Liver (tissue), 8 donors: ENCODE measurements at regions not wholly inside any gene's neighbourhood (a gene's known extent, or its start where the extent isn't known, plus 50 kb on each side); places are given as distances from the start of the nearest gene placed in this dataset.
"Not testable (repeated sequence)": the region's sequence is repeated elsewhere in the genome, so short reads cannot be mapped to it uniquely, and the experiment has no call there.

Source experiments
- DNase-seq: peaks from one replicate; pipeline ENCODE4 v3.0.0-alpha.2; 2017; ENCODE audit warnings: low spot score
- H3K27ac ChIP-seq, 2 donors: one replicate each; pipeline ENCODE4 v1.7.0; 2013; ENCODE audit warnings: inconsistent platforms in 2 of 2, low read length in 2 of 2, control low read depth in 1 of 2, low read depth in 1 of 2, mild to moderate bottlenecking in 1 of 2
- H3K27me3 ChIP-seq, 4 donors: one replicate each; pipeline versions ENCODE4 v1.6.1 to v1.7.0; 2013; ENCODE audit warnings: low read length in 3 of 4, inconsistent platforms in 1 of 4, mild to moderate bottlenecking in 1 of 4, moderate library complexity in 1 of 4; ENCODE audit not compliant: control insufficient read depth in 4 of 4, insufficient read depth in 4 of 4
- H3K36me3 ChIP-seq, 4 donors: one replicate each; pipeline versions ENCODE4 v1.6.1 to v1.7.0; 2013; ENCODE audit warnings: low read length in 3 of 4, mild to moderate bottlenecking in 3 of 4, low read depth in 1 of 4, moderate library complexity in 1 of 4; ENCODE audit not compliant: control insufficient read depth in 4 of 4, insufficient read depth in 3 of 4
- H3K4me1 ChIP-seq, 4 donors: one replicate each; pipeline versions ENCODE4 v1.6.1 to v1.7.0; 2013; ENCODE audit warnings: low read length in 3 of 4, mild to moderate bottlenecking in 3 of 4, moderate library complexity in 1 of 4; ENCODE audit not compliant: control insufficient read depth in 4 of 4, insufficient read depth in 4 of 4
- H3K4me3 ChIP-seq, 3 donors: one replicate each; pipeline versions ENCODE4 v1.6.1 to v1.7.0; 2013; ENCODE audit warnings: low read length in 3 of 3, control low read depth in 1 of 3, low read depth in 1 of 3, mild to moderate bottlenecking in 1 of 3
- H3K9ac ChIP-seq, 2 donors: one replicate each; pipeline ENCODE4 v1.7.0; 2013; ENCODE audit warnings: low read length in 2 of 2, mild to moderate bottlenecking in 2 of 2, moderate library complexity in 2 of 2, control low read depth in 1 of 2, low read depth in 1 of 2
- H3K9me3 ChIP-seq, 4 donors: one replicate each; pipeline versions ENCODE4 v1.6.1 to v1.7.0; 2013; ENCODE audit warnings: low read length in 3 of 4; ENCODE audit not compliant: control insufficient read depth in 4 of 4
- ATF3 ChIP-seq: IDR thresholded peaks from 2 replicates; pipeline ENCODE4 v1.6.1; 2016; ENCODE audit warnings: antibody characterized with exemption
- CTCF ChIP-seq: fragments of 150-350 bp; IDR thresholded peaks from 2 replicates; pipeline ENCODE4 v1.5.1; 2017; ENCODE audit warnings: improper control_type of control experiment, low read depth, low read length; ENCODE audit not compliant: missing input control
- EGR1 ChIP-seq, 2 donors: IDR thresholded peaks; 2 replicates each; pipeline ENCODE4 v1.6.1; 2016 to 2018; ENCODE audit warnings: antibody characterized with exemption in 2 of 2, low read depth in 2 of 2
- FOXA1 ChIP-seq: IDR thresholded peaks from 2 replicates; pipeline ENCODE4 v1.6.1; 2016; ENCODE audit warnings: antibody characterized with exemption
- FOXA2 ChIP-seq: IDR thresholded peaks from 2 replicates; pipeline ENCODE4 v1.6.1; 2016; ENCODE audit warnings: antibody characterized with exemption
- GABPA ChIP-seq, 2 donors: IDR thresholded peaks in 1 of 2; conservative IDR thresholded peaks in 1 of 2; 2 replicates each; pipeline ENCODE4 v1.6.1; 2016; ENCODE audit warnings: antibody characterized with exemption in 2 of 2, mild to moderate bottlenecking in 1 of 2, moderate library complexity in 1 of 2
- HNF4A ChIP-seq, 2 donors: conservative IDR thresholded peaks; 2 replicates each; pipeline ENCODE4 v1.6.1; 2016; ENCODE audit warnings: antibody characterized with exemption in 2 of 2, mild to moderate bottlenecking in 2 of 2
- HNF4G ChIP-seq: IDR thresholded peaks from 2 replicates; pipeline ENCODE4 v1.6.1; 2016; ENCODE audit warnings: antibody characterized with exemption
- JUND ChIP-seq, 2 donors: IDR thresholded peaks; 2 replicates each; pipeline ENCODE4 v1.6.1; 2016; ENCODE audit warnings: antibody characterized with exemption in 2 of 2
- MAX ChIP-seq: IDR thresholded peaks from 2 replicates; pipeline ENCODE4 v1.6.1; 2016; ENCODE audit warnings: antibody characterized with exemption
- NR2F2 ChIP-seq: IDR thresholded peaks from 2 replicates; pipeline ENCODE4 v1.6.1; 2016; ENCODE audit warnings: antibody characterized with exemption
- RAD21 ChIP-seq, 2 donors: IDR thresholded peaks; 2 replicates each; pipeline ENCODE4 v1.6.1; 2016; ENCODE audit warnings: antibody characterized with exemption in 2 of 2, mild to moderate bottlenecking in 2 of 2
- REST ChIP-seq: IDR thresholded peaks from 2 replicates; pipeline ENCODE4 v1.6.1; 2016; ENCODE audit warnings: antibody characterized with exemption, mild to moderate bottlenecking
- RXRA ChIP-seq, 2 donors: IDR thresholded peaks; 2 replicates each; pipeline ENCODE4 v1.6.1; 2017 to 2018; ENCODE audit warnings: antibody characterized with exemption in 2 of 2, mild to moderate bottlenecking in 1 of 2
- SP1 ChIP-seq: IDR thresholded peaks from 2 replicates; pipeline ENCODE4 v1.6.1; 2018; ENCODE audit warnings: antibody characterized with exemption, mild to moderate bottlenecking
- TAF1 ChIP-seq: conservative IDR thresholded peaks from 2 replicates; pipeline ENCODE4 v1.6.1; 2016; ENCODE audit warnings: antibody characterized with exemption, mild to moderate bottlenecking
- YY1 ChIP-seq: IDR thresholded peaks from 2 replicates; pipeline ENCODE4 v1.6.1; 2016; ENCODE audit warnings: antibody characterized with exemption, mild to moderate bottlenecking
- ZBTB33 ChIP-seq: IDR thresholded peaks from 2 replicates; pipeline ENCODE4 v1.6.1; 2016; ENCODE audit warnings: antibody characterized with exemption
- WGBS: extraction: QIAGEN DNeasy Blood & Tissue Kit; methylation state at CpG from one replicate; pipeline ENCODE4 v1.1.7; 2013; 5-methylcytosine and 5-hydroxymethylcytosine counted together
- donor health status: healthy.
- donor health status: healthy.
- donor health status: healthy.
- donor health status: healthy.
- donor health status: healthy.

- TF ChIP-seq GABPA (IDR thresholded peaks at IDR 0.05 in 1 of 2, conservative IDR thresholded peaks at IDR 0.05 in 1 of 2) (no peak), ATF3 (no peak), FOXA2 (no peak), RAD21 (IDR thresholded peaks at IDR 0.05) (no peak), ZBTB33 (no peak), RXRA (IDR thresholded peaks at IDR 0.05) (no peak), NR2F2 (no peak), HNF4A (conservative IDR thresholded peaks at IDR 0.05) (no peak), REST (no peak), HNF4G (no peak), FOXA1 (no peak), MAX (no peak), JUND (IDR thresholded peaks at IDR 0.05) (no peak), YY1 (no peak), TAF1 (no peak), EGR1 (IDR thresholded peaks at IDR 0.05; ENCODE audit: low read depth in 2 of 2) (no peak), CTCF (no peak), SP1 (no peak)
- no peak overlapping the region for H3K27ac ChIP-seq
- no peaks in the 10 kb centered on the region for H3K4me1 ChIP-seq
- DNase-seq, result no peak
- H3K36me3 ChIP-seq, result no peaks in the 10 kb centered on the region
- no peak overlapping the region for H3K4me3 ChIP-seq
- H3K27me3 ChIP-seq, result no peaks in the 10 kb centered on the region
- H3K9me3 ChIP-seq, result peaks cover 0 to 4% (median 0%) of the 10 kb centered on the region in 4 donors
- no peak overlapping the region for H3K9ac ChIP-seq
- 89% methylated on average over 1 of the region's 1 CpG for WGBS
Observed at GRCh38 chrX:87975365-87975764, 457.8 kb downstream of the KLHL4 start.

GRCh38 chrX:88007873-88008272, 490.3 kb downstream of the KLHL4 start:
- not testable (repeated sequence) for DNase-seq, H3K9ac ChIP-seq, H3K36me3 ChIP-seq, H3K9me3 ChIP-seq, H3K27me3 ChIP-seq, H3K4me3 ChIP-seq, H3K4me1 ChIP-seq, H3K27ac ChIP-seq
- WGBS, result 77% methylated on average over 3 of the region's 3 CpGs
